KMS-11 (cell line): ENCODE measurements at regions not wholly inside any gene's neighbourhood (a gene's known extent, or its start where the extent isn't known, plus 50 kb on each side); places are given as distances from the start of the nearest gene placed in this dataset.

ENCODE experiments used
- H2AFZ ChIP-seq: fragments of 200-600 bp; sonication (generic); 2 replicates; pipeline ENCODE4 v1.6.1; 2016; ENCODE audit warnings: antibody characterized with exemption, mixed run types, low read depth
- H3K27ac ChIP-seq: fragments of 200-600 bp; sonication (generic); 2 replicates; pipeline ENCODE4 v1.6.1; 2016; ENCODE audit warnings: mild to moderate bottlenecking, mixed run types
- H3K27me3 ChIP-seq: fragments of 200-600 bp; sonication (generic); 2 replicates; pipeline ENCODE4 v1.6.1; 2017; ENCODE audit warnings: mild to moderate bottlenecking, low read depth, mixed run types, moderate library complexity; ENCODE audit not compliant: insufficient read depth
- H3K36me3 ChIP-seq: fragments of 200-600 bp; sonication (generic); 2 replicates; pipeline ENCODE4 v1.6.1; 2017; ENCODE audit warnings: mild to moderate bottlenecking, mixed run types; ENCODE audit not compliant: insufficient read depth
- H3K4me1 ChIP-seq: fragments of 200-600 bp; sonication (generic); 2 replicates; pipeline ENCODE4 v1.6.1; 2016; ENCODE audit warnings: mild to moderate bottlenecking, low read depth, mixed run types; ENCODE audit not compliant: poor library complexity, severe bottlenecking
- H3K4me2 ChIP-seq: fragments of 200-600 bp; sonication (generic); 2 replicates; pipeline ENCODE4 v1.7.0; 2016; ENCODE audit warnings: mild to moderate bottlenecking, mixed run types
- H3K4me3 ChIP-seq: fragments of 200-600 bp; sonication (generic); IDR thresholded peaks from 2 replicates; pipeline ENCODE4 v1.6.1; 2017; ENCODE audit warnings: low read depth, low read length, mixed read lengths; ENCODE audit not compliant: insufficient read depth
- H3K79me2 ChIP-seq: fragments of 200-600 bp; sonication (generic); 2 replicates; pipeline ENCODE4 v1.6.1; 2016; ENCODE audit warnings: low read depth, mixed run types; ENCODE audit not compliant: insufficient read depth
- H3K9ac ChIP-seq: fragments of 200-600 bp; sonication (generic); 2 replicates; pipeline ENCODE4 v1.6.1; 2016; ENCODE audit warnings: mild to moderate bottlenecking, mixed run types
- H4K20me1 ChIP-seq: fragments of 200-600 bp; sonication (generic); 2 replicates; pipeline ENCODE4 v1.6.1; 2016; ENCODE audit warnings: mild to moderate bottlenecking, mixed run types; ENCODE audit not compliant: insufficient read depth
- CTCF ChIP-seq: fragments of 200-600 bp; sonication (generic); conservative IDR thresholded peaks from 2 replicates; pipeline ENCODE4 v1.6.1; 2017; ENCODE audit warnings: low read depth, mild to moderate bottlenecking, antibody characterized with exemption, low read length, moderate library complexity, mixed read lengths

GRCh38 chr4:164412246-164412645 lies 341.7 kb upstream of the SMIM31 start:
- TF ChIP-seq CTCF: no peak
- H3K4me2 ChIP-seq: no peak overlapping the region
- H3K4me3 ChIP-seq: no peak overlapping the region
- H3K79me2 ChIP-seq: no peaks in the 10 kb centered on the region
- no peak overlapping the region for H2AFZ ChIP-seq
- H3K9ac ChIP-seq: no peak overlapping the region
- no peak overlapping the region for H3K27ac ChIP-seq
- no peaks in the 10 kb centered on the region for H3K36me3 ChIP-seq
- no peaks in the 10 kb centered on the region for H4K20me1 ChIP-seq
- H3K4me1 ChIP-seq: no peaks in the 10 kb centered on the region
- no peaks in the 10 kb centered on the region for H3K27me3 ChIP-seq

GRCh38 chr4:164413743-164414142 lies 340.2 kb upstream of the SMIM31 start:
- no peaks in the 10 kb centered on the region for H3K79me2 ChIP-seq
- no peaks in the 10 kb centered on the region for H4K20me1 ChIP-seq
- no peak overlapping the region for H3K4me2 ChIP-seq
- no peaks in the 10 kb centered on the region for H3K36me3 ChIP-seq
- no peak for TF ChIP-seq CTCF
- no peaks in the 10 kb centered on the region for H3K27me3 ChIP-seq
- H3K27ac ChIP-seq: no peak overlapping the region
- no peaks in the 10 kb centered on the region for H3K4me1 ChIP-seq
- H2AFZ ChIP-seq: no peak overlapping the region
- H3K4me3 ChIP-seq: no peak overlapping the region
- no peak overlapping the region for H3K9ac ChIP-seq

DNA sequence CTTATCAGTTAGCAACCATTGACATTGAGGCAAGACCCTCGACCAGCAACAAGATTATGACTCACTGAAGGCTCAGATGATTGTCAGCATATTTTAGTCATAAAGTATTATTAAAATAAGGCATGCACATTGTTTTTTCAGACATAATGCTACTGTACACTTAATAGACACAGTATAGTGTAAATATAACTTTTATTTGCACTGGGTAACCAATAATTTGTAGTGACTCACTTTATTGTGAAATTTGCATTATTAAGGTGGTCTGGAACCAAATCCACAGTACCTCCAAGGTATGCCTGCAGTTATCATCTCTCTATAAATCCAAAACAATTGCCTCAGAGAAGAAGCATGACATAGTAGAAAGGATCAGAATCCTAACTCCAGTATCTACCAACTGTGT lies 330.1 kb upstream of the SMIM31 start:
- Histone ChIP-seq H3K4me1 (no peaks in the 10 kb centered on the region), H3K79me2 (no peaks in the 10 kb centered on the region), H3K27ac (no peak overlapping the region), H3K9ac (no peak overlapping the region), H3K27me3 (no peaks in the 10 kb centered on the region), H2AFZ (no peak overlapping the region), H3K36me3 (no peaks in the 10 kb centered on the region), H3K4me2 (no peak overlapping the region), H3K4me3 (no peak overlapping the region), H4K20me1 (no peaks in the 10 kb centered on the region)
- no peak for TF ChIP-seq CTCF

GRCh38 chr4:164424846-164425245 lies 329.1 kb upstream of the SMIM31 start:
- Histone ChIP-seq H3K79me2 (no peaks in the 10 kb centered on the region), H3K27me3 (no peaks in the 10 kb centered on the region), H3K4me3 (no peak overlapping the region), H3K4me1 (no peaks in the 10 kb centered on the region), H3K27ac (no peak overlapping the region), H2AFZ (no peak overlapping the region), H4K20me1 (no peaks in the 10 kb centered on the region), H3K36me3 (no peaks in the 10 kb centered on the region), H3K4me2 (no peak overlapping the region), H3K9ac (no peak overlapping the region)
- no peak for TF ChIP-seq CTCF

GRCh38 chr4:164428561-164428960 lies 325.4 kb upstream of the SMIM31 start:
- Histone ChIP-seq H3K36me3 (no peaks in the 10 kb centered on the region), H3K79me2 (no peaks in the 10 kb centered on the region), H3K4me2 (no peak overlapping the region), H3K4me3 (no peak overlapping the region), H4K20me1 (no peaks in the 10 kb centered on the region), H2AFZ (no peak overlapping the region), H3K27ac (no peak overlapping the region), H3K4me1 (no peaks in the 10 kb centered on the region), H3K9ac (no peak overlapping the region), H3K27me3 (no peaks in the 10 kb centered on the region)
- no peak for TF ChIP-seq CTCF
